ENCODE measurements at regions not wholly inside any gene's neighbourhood (a gene's known extent, or its start where the extent isn't known, plus 50 kb on each side); places are given as distances from the start of the nearest gene placed in this dataset.

- no peak for TF ChIP-seq CTCF (IDR thresholded peaks at IDR 0.05; ENCODE audit: poor library complexity, severe bottlenecking)
- TF ChIP-seq POLR2AphosphoS5 (IDR thresholded peaks at IDR 0.05) = no peak
- TF ChIP-seq REST (IDR thresholded peaks at IDR 0.05; ENCODE audit: borderline replicate concordance) = no peak
- TF ChIP-seq RAD21 (conservative IDR thresholded peaks at IDR 0.05) = no peak
Observed at GRCh38 chr6:14598017-14598864, 480.7 kb downstream of the CD83 start.
